SKM-1 (cell line): ENCODE measurements at regions not wholly inside any gene's neighbourhood (a gene's known extent, or its start where the extent isn't known, plus 50 kb on each side); places are given as distances from the start of the nearest gene placed in this dataset.

Source experiments
- DNase-seq: peaks from one replicate; lab custom pipeline; 2025; ENCODE audit not compliant: unreplicated experiment; lab: John Stamatoyannopoulos, UW

DNA sequence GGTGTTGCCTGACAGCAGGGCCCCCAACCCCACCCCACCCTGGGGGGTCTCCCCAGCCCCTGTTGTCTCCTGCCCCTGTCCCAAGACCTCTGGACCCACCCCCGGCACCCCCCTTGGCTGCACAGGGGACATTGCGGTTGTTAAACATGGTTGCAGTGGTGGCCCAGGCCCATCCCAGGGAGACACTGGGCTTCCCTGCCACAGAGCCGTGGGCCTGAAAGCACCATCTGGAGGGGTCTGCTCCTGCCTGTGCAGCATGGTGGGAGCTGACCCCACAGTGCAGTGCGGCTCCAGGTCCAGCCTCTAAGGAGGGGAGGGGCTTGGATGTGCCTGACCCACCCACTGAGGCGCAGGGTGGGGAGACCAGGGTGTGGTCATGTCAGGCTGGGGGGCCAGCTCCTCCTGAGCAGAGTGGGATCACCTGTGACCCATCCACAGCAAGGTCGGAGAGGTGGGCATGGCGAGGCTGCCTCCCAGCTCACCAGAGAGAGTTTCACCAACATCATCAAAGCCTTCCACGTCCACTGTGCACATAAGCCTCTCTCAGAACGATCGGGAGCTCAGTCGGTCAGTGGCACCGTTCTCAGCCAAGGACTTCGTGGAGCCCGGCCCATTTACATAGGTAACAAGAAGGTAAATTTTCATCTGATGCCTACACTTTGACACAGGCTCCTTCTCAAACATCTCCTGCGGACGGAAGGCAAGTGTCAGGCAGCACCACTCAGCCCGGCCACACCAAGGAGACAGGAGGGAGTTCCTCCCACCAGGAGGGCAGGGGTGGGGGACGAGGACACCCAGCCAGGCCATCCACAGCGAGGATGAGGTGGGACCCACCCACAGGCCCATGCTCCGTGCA is 201.1 kb downstream of the BRD1 start:
- no peak for DNase-seq

DNA sequence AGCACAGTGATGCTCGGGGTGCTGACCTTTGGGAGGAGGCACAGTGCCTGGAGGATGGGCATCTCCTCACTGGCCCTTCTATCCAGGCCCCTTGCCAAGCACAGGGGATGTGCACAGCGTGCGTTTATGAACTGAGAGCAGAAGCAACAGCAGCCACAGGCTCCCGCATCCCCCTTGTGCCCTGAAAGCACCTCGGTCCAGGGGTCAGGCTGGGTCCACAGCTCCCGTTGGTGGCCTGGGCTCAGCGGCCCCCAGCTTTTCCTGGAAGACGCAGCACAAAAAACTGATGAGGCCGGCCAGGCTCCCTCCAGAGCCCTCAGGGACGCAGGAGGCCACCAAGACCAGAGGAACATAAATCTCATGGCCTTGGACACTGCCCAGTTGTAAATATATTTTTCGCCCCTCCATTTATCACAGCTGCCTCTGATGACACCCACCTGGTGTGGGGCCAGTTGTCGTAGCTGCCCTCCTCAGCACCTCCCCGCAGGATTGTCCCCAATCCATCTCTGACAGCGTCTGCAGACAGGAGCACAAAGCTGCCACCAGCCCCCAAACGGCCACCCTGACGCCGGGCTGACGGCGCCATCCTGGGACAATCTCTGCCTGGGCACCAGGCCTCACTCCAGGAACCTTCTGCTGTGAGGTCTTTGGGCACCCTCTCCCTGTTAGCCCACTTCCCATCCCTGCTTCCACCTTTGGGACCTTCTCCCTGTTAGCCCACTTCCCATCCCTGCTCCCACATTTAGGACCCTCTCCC is 203.1 kb downstream of the BRD1 start:
- DNase-seq: no peak

DNA sequence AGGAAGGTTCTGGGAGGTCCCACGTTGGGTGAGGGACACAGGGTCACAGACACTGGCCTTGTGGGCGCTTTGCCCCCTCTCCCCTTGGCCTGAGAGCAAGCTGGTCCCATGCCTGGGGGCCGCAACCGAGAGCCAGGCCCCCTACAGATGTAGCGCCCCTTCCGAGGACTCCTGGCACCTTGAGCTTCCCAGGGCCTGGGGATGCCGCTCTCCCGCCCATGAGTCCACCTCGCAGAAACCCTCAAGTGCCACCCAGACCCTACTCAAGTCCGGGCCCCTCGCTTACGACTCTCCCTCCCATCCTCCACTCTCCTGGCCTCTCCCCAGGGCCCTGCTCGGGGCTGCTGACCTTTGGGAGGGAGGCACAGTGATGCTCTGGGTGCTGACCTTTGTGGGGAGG is 204.0 kb downstream of the BRD1 start:
- no peak for DNase-seq

DNA sequence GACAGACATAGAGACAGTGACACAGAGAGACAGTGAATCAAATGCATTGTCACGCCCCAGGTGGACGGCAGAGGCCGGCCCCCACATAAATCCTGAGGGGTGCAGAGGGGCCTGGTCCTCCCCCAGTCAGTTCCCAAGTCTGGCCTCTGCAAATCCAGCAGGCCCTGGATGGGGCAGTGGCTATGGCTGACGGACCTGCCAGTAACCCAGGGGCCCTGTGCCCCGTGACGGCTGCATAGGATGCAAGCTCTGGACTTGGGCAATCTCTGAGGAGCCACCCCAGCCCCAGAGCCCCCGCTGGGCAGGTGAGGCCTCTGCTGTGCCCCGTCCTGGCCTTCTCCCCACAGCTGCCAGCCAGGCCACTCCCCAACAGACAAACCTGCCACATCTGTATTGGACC is 204.5 kb downstream of the BRD1 start:
- no peak for DNase-seq

DNA sequence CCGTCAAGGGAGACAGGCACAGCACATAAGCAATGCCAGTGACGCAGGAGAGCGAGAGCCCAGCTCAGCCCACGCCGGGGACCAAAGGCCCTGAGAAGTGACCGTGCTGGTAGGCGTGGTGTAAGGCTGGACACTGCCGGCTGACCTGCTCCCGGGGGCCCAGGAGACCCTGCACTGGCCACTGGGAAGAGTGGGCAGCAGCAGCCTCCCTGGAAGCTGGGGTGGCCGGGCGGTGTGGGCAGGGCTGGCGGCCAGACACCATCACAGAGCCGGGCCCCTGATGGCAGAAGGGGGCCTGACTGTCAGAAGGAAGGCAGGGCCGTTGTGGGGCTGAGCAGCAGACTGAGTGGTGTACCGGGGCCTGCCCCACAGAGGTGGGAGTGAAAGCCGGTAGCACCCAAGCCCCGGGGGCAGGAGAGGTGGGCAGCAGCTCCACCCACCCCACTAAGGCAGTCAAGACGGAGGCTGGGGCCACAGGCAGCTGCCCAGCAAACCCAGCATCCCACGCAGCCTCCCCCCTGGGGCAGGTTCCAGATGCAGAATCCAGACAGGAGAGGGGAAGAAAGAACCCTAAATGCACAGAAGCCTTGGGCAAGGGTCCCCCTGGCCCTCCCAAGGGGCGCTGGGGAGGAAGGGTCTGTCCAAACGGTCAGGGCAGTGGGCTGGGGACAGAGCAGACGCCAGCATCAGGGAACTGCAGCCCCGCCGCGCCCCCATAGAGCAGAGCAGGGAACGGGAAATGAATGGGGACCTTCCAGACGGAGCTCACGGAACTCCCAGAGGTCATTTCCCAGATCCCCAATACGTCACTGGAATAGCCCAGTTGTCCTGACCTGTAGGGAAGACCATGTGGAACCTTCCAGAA is 205.2 kb downstream of the BRD1 start:
- no peak for DNase-seq

DNA sequence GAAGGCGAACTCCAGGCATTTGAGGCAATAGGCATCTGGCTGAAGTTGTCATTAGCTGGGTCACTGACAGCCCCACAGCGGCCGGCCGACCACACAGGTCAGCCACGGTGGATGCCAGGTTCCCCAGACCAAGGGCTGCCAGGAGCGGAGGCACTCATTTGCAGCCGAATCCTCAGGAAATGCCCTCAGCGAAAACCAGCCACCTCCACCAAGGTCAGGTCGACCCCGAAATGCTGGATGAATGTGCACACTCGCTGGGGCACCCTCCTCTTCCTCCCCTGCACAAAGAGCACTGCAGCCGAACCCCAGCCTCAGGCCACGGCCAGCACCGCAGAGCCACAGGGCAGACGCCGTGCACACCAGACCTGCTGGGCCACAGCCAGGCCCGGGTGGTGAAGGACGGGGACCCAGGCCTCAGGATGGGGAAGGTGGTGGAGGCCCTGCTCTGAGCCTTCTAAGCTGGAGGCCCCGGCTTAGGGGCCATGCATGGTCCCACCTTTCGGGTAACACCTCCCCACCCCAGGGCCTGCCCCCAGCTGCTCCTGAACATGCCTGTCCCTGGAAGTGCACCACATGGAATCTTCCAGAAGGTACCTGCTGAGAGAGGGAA is 206.0 kb downstream of the BRD1 start:
- DNase-seq: no peak

DNA sequence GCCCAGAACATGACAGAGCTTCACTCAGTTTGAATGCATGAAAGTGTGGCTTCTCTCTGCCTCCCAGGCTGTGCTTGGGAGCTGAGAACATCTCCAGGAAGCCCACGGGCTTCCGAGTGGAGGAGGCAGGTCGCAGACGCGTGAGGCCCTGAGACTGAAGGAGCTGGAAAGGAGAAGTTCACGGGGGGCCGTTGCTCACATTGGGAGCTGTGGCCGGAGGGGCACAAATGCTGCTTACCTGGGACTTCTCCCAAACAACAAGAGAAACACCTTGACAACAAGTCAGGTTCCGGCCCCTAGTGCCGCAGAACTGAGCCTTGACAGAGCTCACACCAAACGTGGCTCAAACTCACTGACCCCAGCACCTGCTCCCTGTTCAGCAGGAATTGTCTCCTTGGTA is 207.0 kb downstream of the BRD1 start:
- DNase-seq: no peak

DNA sequence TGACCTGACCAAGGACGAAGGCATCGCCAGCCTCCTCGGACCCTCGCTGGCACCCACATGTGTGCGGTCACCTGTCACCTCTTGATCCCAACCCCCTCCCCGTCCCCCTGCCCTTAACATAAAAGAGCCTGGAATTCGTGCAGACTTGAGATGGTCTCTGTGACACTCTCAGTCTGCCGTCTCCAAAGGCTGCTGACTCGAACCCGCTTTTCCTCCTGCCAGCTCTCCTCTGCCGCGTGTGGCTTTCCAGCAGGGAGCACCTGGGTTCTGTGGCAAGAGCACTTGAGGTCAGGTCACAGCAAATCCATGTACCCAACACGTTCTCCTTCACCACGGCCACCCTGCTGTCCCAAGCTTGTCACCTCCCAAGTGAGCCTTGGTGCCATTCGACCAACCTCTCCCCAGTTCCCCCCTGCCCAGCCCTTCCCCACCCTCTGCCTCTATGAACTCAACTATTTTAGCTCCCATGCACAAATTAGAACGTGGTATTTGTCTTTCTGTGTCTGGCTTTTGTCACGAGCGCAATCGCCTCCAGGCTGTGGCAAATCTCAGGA is 207.6 kb downstream of the BRD1 start:
- DNase-seq: no peak

DNA sequence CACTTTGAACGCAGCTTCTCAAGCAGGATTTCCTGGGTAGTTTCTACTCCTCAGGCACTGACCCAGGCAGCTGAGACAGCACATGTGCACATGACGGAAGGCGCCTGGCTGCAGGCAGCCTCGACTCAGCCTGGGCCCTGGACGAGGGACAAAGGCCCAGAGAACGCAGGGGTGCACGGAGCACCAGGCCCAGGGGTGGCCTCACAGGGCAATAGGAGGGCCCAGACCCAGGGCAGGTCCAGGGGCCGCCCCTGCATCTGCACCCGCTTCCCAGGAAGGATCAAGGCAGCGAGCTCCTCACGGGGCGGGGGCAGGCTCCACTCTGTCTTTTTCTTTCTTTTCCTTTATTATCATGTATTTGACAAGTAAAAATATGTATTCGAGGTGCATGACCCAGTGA is 208.4 kb downstream of the BRD1 start:
- no peak for DNase-seq

DNA sequence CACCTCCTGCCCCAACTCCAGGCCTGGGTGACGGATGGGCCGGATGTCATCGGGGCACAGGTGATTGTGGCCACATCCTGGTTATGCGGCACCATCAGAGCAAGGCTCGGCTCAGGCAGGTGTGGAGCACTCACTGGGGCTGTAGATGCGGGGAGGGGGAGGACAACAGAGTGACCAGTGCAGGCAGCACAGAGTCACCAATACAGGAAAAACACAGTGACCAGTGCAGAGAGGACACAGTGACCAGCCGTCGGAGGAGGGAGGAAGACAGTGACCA is 209.1 kb downstream of the BRD1 start:
- DNase-seq: no peak

DNA sequence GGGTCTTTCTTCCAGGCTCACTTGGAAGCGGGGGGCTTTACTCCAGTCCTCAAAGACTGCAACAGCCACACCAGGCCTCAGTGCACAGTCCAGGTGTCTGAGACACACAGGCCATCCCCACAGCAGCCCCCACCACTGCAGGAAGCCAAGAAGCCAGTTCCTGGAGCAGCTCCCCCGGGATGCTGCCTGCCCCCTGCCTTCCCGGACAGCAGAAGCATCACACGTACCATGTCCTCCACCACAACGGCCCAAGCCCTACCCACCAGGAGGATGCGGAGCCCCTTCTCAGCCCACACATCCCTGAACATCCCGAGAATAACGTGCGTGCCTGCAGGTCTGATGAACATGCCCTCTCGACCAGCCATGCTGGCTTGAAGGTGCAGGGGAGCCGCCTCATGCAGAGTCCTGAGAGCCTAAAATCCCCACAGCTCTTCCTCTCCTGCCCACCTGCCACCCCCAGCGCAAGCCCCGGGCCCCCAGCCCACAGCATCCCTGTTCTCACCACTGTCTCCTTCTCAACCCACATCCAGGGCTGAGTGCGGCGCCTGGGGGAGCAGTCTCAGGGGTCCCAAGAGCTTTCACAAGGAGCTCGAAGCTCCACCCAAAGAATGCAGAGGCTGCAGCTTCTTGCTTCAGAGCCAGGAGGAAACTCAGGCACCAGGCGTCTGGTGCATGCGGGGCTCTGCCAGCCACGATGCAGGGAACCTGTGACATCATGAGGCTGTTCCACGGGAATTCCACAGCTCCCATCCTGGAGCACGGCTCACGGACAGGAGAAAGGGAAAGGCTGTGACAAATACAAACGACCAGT is 209.6 kb downstream of the BRD1 start:
- no peak for DNase-seq

DNA sequence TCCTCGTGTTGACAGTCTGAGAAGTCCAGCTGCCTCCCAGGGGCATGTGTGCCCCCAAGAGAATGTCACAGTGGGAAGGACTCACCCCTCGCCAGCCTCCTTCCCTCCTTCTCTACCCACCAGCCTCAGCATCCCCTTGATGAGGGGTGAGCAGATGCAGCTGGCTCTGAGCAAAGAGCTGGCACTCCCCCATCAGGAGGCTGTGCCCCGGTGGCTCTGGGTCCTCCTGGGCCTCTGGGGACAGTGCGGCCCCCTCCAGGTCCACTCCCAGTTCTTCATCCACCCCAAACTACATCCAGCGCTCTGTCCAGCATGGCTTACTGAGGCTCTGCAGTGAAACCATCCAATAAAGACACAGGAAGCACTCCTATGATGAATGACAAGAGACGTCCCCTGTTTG is 210.4 kb downstream of the BRD1 start:
- DNase-seq: no peak

DNA sequence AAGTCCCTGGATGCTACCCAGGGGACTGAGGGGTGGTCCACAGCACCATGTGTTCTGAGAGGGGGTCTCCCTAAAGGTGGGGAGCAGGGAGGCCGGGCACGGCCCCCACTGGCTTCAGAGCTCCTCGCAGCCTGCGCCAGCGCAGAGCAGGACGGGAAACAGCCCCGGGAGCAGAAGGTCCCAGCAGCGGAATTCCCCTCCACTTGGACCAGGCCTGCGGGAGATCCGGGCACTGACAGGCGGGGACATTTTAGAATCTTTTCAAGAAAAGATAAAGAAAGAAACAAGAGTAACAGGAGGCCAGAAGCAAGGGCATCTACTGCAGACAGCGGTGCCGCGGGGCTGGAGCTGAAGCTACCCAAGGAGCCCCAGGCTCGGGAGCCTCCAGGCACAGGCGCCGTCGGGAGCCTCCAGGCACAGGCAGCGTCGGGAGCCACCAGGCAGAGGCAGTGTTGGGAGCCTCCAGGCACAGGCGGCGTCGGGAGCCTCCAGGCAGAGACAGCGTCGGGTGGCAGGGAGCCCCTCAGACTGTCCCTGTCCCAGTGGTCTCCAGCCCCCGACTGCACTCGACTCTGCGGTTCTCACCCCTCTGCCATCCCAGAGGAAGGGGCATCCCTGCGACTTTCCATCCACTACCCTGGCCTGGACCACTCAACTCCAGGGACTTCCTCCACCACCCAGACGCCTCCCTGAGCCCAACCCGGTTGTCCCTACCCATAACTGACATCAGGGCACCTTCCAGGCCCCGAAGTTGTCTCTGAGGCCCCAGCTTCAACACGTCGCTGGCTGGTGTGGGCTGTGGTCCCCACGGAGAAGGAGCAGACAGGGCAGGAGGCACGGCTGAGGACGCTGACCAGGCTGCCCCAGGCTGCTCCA is 211.1 kb downstream of the BRD1 start:
- DNase-seq: no peak

DNA sequence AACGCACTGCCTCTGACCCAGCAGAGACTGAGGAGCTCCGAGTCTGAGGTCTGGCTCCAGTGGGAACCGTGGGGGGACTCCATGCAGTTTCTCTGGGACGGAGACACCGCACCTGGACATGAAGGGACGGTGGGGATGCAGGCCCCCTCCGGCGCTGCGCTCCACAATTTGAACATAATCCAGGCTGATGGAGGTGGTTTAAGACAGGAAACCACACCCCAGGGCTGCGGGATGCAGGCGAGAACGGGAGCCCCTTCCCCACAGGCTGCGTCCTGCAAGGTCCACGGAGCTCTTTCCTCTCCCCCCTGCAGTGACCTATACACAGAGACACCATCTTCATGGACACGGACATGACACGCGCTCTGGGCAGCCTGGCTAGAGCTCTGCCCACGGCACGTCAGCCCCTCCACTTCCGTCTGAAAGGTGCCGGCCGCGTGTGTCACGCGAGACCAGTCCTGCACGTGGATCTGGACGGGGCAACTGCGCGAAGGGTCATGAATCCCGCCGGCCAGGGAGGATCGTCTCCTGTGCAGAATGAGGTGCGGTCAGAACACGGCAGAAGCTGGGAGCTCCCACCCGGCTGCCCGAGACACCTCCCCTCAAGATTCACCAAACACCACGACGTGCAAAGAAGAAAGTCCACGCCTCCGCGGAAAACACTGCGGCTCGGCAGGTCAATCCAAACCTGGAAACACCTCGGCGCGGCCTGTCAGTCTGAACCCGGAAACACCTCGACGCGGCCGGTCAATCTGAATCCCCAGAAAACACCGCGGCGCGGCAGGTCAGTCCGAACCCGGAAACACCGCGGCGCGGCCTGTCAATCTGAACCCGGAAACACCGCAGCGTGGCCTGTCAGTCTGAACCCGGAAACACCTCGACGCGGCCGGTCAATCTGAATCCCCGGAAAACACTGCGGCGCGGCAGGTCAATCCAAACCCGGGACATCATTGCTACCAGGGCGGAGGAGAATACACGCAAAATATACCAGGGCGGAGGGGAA is 212.4 kb downstream of the BRD1 start:
- DNase-seq: no peak

DNA sequence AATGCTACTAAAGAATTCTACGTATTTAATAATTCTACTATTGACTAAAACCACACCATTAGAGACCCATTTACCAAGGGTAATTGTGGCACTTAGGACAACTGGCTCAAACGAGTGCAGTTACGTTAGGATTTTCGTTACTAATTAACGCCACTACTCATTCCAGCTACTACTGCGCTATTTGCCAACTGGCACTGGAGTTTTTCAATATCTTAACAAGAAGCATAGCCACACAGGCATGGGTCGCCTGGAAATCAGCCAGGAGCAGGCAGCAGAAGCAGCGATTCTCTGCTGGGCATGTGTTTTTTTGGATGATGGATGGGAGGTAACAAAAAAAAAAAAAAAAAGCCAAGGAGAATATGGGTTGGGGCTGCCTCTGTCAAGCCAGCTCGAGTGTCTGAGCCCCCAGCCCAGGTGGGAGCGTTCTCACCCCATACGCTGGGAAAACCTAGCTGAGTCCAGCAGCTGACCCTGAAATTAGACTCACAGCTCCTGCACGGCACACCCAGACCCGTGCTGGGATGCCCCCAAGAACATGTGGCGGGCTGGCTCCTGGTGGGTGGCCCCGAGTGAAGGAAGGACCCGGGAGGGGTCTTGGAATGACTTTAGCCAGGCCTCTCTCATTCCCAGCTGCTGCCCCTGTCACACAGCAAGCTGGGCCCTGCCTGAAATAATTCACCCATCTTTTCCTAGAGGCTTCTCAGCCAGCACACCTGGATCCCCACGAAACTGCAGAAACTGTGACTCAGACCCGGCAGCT is 214.0 kb downstream of the BRD1 start:
- no peak for DNase-seq

DNA sequence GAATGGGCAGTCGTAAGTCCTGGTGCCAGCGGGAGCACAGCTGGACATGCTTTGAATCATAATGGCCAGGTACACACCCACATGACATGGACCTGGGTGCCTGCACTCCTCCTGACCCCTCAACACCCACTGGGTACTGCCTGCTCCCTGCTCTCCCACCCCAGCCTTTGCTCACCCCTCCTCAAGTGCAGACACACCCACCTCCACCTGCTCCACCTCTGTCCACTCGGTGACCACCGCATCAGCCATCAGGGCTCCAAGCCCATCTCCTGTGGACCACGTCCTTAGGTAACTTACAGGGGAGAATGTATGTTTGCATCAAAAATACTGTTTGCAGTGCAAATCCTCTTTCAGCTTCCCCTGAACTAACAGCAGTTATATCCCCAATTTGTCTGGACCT is 214.6 kb downstream of the BRD1 start:
- no peak for DNase-seq

DNA sequence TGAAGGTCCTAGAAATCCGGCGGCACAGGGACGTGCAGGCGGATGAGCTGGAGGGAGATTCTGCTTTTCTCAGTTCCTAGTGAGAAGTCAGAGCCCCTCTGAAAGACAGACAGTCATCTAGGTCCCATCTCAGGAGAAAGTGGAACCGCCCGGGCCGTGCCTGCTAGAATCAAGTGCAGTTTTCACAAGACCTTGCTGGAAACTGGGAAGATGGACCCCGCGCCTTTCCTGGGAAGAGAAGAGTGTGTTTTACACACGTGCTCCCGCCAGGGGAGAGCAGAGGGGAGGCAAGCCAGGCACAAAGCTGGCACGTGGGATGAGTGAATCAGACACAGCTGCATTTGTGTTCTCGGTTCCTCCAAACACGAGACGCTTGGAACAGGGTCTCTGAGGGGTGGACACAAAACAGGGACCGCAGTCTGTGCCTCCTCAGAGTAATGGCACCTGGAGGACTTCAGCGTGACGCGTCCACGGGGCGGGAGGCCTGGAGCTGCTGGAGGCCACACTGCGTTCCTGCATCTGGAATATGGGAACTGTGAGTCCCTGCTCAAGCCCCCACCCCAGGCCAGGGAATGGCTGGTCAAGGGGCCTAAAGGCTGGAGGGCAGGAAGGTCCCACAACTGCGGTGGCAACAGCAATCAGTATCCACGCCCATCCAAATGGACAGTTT is 218.3 kb downstream of the BRD1 start:
- no peak for DNase-seq
